PFSK-1 (cell line): ENCODE measurements at regions not wholly inside any gene's neighbourhood (a gene's known extent, or its start where the extent isn't known, plus 50 kb on each side); places are given as distances from the start of the nearest gene placed in this dataset.

Source experiments
- FOXP2 ChIP-seq: optimal IDR thresholded peaks from 2 replicates; pipeline ENCODE3; 2011; ENCODE audit warnings: borderline replicate concordance, control low read depth, inconsistent platforms; ENCODE audit not compliant: insufficient read depth; ENCODE audit errors: extremely low read length, extremely low read depth
- POLR2AphosphoS5 ChIP-seq: IDR thresholded peaks from 2 replicates; pipeline ENCODE4 v1.6.1; 2012; ENCODE audit warnings: low read depth, mild to moderate bottlenecking, control low read depth, low read length, moderate library complexity
- SIN3A ChIP-seq: IDR thresholded peaks from 2 replicates; pipeline ENCODE4 v1.6.1; 2012; ENCODE audit warnings: mild to moderate bottlenecking, low read length, moderate library complexity, borderline replicate concordance; ENCODE audit not compliant: insufficient read depth
- TAF1 ChIP-seq: IDR thresholded peaks from 2 replicates; pipeline ENCODE4 v1.6.1; 2012; ENCODE audit warnings: low read length, control low read depth, borderline replicate concordance; ENCODE audit not compliant: insufficient read depth
- TF ChIP-seq, protein P1 (sequence below), 2 experiments: IDR thresholded peaks; 2 replicates each; pipeline versions ENCODE4 v1.6.1 to v1.8.0; 2011 to 2012; ENCODE audit warnings: low read depth in 2 of 2, low read length in 2 of 2, control low read depth in 1 of 2, inconsistent platforms in 1 of 2, mild to moderate bottlenecking in 1 of 2, moderate library complexity in 1 of 2; ENCODE audit not compliant: insufficient read depth in 1 of 2

DNA sequence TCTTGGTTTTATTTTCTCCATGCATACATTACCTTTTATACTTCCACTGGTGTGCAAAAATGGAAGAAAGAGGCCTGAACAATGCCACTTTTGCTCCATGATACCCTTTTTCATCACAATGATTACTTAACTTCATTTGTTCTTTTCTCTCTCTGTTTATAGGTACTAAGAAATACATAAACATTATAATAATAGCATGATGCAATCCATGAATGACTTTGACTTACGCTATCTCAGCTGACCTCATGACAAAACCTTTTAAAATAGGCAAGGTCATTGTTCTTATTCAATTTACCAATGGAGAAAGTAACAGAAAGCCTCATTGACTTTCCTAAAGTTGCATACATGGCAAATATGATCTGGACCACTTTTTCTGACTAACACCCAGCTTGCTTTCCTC lies 105.1 kb upstream of the ZEB1 start:
- no peak for TF ChIP-seq SIN3A
- TF ChIP-seq TAF1: no peak
- TF ChIP-seq, protein P1, sequence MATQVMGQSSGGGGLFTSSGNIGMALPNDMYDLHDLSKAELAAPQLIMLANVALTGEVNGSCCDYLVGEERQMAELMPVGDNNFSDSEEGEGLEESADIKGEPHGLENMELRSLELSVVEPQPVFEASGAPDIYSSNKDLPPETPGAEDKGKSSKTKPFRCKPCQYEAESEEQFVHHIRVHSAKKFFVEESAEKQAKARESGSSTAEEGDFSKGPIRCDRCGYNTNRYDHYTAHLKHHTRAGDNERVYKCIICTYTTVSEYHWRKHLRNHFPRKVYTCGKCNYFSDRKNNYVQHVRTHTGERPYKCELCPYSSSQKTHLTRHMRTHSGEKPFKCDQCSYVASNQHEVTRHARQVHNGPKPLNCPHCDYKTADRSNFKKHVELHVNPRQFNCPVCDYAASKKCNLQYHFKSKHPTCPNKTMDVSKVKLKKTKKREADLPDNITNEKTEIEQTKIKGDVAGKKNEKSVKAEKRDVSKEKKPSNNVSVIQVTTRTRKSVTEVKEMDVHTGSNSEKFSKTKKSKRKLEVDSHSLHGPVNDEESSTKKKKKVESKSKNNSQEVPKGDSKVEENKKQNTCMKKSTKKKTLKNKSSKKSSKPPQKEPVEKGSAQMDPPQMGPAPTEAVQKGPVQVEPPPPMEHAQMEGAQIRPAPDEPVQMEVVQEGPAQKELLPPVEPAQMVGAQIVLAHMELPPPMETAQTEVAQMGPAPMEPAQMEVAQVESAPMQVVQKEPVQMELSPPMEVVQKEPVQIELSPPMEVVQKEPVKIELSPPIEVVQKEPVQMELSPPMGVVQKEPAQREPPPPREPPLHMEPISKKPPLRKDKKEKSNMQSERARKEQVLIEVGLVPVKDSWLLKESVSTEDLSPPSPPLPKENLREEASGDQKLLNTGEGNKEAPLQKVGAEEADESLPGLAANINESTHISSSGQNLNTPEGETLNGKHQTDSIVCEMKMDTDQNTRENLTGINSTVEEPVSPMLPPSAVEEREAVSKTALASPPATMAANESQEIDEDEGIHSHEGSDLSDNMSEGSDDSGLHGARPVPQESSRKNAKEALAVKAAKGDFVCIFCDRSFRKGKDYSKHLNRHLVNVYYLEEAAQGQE (IDR thresholded peaks at IDR 0.05; ENCODE audit: insufficient read depth in 1 of 2, low read depth in 2 of 2, low read length in 2 of 2): no peak
- TF ChIP-seq FOXP2: no peak
- TF ChIP-seq POLR2AphosphoS5: no peak

GRCh38 chr10:31215052-31215451 lies 104.0 kb upstream of the ZEB1 start:
- no peak for TF ChIP-seq POLR2AphosphoS5
- TF ChIP-seq, protein P1 (IDR thresholded peaks at IDR 0.05; ENCODE audit: insufficient read depth in 1 of 2, low read depth in 2 of 2, low read length in 2 of 2): no peak
- TF ChIP-seq FOXP2: no peak
- TF ChIP-seq SIN3A: no peak
- no peak for TF ChIP-seq TAF1

DNA sequence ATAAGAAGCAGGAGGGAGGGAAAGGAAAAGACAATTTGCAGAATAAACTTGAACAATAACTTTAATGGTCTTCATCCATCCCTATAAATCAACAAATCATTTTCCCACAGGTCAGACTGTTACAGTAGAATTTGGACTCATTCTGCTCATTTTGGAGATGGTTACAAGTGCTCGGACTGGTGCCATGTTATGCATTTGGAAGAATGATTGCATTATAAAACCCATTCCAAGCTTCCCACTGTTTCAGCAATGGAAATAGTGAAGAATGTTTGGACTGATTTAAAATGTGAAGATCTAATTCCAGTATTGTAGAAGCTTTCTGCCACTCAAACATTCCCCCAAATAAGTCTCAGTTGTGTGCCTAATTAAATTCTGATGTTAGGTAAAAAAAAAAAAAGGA lies 99.7 kb upstream of the ZEB1 start:
- no peak for TF ChIP-seq TAF1
- TF ChIP-seq SIN3A: no peak
- TF ChIP-seq FOXP2: no peak
- no peak for TF ChIP-seq POLR2AphosphoS5
- TF ChIP-seq, protein P1 (IDR thresholded peaks at IDR 0.05; ENCODE audit: insufficient read depth in 1 of 2, low read depth in 2 of 2, low read length in 2 of 2): no peak

- TF ChIP-seq POLR2AphosphoS5: no peak
- no peak for TF ChIP-seq TAF1
- TF ChIP-seq FOXP2: no peak
- no peak for TF ChIP-seq SIN3A
- TF ChIP-seq, protein P1 (IDR thresholded peaks at IDR 0.05; ENCODE audit: insufficient read depth in 1 of 2, low read depth in 2 of 2, low read length in 2 of 2): no peak
Measured at GRCh38 chr10:31239961-31240360, 79.1 kb upstream of the ZEB1 start.

DNA sequence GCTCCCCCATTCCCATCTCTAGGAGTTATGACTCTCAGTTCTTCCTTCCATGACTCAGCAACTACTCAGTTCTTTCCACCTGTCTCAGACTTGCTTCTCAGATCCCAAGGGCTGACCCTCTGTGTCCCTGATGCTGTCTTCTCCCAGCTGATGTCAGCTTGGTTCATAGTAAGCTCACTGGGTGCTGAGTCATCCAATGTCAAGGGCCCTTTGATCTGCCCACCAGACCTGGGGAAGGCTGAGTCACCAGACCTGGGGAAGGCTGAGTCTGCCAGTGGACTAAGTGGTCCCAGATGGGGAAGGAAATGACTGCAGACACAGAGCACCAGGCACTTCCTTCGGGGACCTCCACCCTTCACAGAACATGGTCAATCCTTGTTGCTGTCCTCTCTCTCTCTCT lies 76.1 kb upstream of the ZEB1 start:
- TF ChIP-seq FOXP2 (no peak), SIN3A (no peak), TAF1 (no peak), POLR2AphosphoS5 (no peak)
- TF ChIP-seq, protein P1 (IDR thresholded peaks at IDR 0.05; ENCODE audit: insufficient read depth in 1 of 2, low read depth in 2 of 2, low read length in 2 of 2): no peak
